ENCODE measurements at regions not wholly inside any gene's neighbourhood (a gene's known extent, or its start where the extent isn't known, plus 50 kb on each side); places are given as distances from the start of the nearest gene placed in this dataset.

DNA sequence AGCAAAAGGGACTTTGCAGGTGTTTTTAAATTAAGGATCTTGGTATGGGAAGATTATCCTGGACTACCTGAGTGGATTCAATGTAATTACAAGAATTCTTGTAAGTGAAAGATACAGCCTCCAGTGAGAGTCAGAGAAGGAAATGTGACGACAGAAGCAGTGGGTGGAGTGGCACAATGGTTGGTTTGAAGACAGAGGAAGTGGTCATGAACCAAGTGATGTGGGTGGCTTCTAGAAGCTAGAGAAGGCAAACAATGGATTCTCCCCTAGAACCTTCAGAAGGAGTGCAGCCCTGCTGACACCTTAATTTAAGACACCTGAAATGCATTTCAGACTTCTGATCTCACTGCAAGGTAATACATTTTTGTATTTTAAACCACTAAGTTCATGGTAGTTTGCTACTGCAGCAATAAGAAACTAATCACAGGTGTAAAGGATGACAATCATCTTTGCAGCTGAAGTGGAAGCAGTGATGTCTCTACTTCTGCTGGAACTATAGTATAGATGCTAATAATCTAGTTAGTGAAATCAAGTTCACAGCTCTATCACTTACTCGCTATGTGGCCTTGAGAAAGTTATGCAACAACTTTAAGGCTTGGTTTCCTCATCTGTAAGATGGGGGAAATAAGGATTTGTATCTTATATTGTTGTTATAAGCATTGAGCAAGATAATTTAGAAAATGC is 403.4 kb upstream of the SUCLG2 start:
- ATAC-seq (peak; percentile 94), DNase-seq (peak; percentile 47)

DNA sequence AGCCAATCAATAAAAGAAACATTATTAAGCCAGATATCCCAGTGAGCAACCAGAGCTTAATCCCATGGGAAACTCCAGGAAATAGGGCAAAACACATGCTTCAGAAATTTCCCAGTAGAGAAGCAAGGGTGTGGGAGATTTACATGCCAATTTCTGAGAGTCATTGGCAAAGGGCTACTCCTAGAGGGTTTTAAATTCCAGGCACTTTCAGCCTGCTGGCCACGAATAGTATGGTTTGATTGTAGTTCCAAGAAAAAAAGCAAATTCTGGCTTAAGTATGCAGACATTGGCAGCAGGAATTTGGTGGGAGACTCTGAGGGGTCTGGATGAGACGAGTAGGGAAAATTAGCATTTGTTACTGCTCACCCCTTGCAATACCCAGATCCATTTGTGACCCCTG is 402.1 kb upstream of the SUCLG2 start:
- DNase-seq (no peak), ATAC-seq (no peak)

GRCh38 chr3:68055215-68055614 is 400.8 kb upstream of the SUCLG2 start:
- ATAC-seq: no peak
- no peak for DNase-seq

GRCh38 chr3:68049776-68050175 is 395.4 kb upstream of the SUCLG2 start:
- ATAC-seq: no peak
- DNase-seq: no peak

DNA sequence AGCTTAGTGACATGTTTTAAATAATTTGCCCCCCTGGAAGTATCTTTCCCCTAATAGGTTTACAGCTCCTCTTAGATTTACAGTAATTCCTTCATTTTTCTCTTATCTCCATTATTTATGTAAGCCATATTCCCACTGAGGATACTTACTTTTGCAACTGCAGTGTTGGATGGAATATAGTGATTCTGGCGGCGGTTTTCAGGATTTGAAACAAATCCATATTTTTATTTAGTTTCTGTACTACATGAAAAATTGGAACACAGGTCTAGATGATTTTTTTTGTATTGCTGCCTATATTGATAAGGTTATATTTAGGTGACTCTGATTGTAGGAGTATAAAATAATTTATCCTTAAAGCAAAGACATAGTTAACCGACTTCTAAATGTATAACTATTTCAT is 391.6 kb upstream of the SUCLG2 start:
- DNase-seq (no peak), ATAC-seq (no peak)

DNA sequence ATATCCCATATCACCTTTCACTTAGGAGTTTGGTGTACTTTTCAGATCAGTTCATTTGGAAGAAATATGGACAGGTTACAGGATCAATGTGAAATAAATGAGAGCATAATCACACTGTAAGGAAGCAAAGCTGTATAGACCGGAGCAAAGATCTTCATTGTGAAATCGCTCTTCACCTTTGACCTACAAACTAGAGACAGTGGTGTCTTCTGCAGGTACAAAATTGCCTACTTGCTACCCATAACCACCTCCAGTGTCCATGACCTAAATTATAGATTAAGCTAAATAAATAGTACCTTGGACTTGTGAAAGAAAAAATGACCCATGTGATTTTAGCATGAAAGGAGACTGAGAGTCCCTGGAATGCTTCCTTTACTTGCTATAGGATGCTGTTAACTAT is 379.5 kb upstream of the SUCLG2 start:
- DNase-seq (no peak), ATAC-seq (no peak)

- no peak for ATAC-seq
- DNase-seq: no peak
Measured at GRCh38 chr3:68032209-68032608, 377.8 kb upstream of the SUCLG2 start.

GRCh38 chr3:68025189-68025588 is 370.8 kb upstream of the SUCLG2 start:
- ATAC-seq (peak; percentile 14), DNase-seq (no peak)

- DNase-seq (no peak), ATAC-seq (no peak)
Measured at GRCh38 chr3:68019876-68020275, 365.5 kb upstream of the SUCLG2 start.

- ATAC-seq (no peak), DNase-seq (no peak)
Measured at GRCh38 chr3:68018275-68018674, 363.9 kb upstream of the SUCLG2 start.

DNA sequence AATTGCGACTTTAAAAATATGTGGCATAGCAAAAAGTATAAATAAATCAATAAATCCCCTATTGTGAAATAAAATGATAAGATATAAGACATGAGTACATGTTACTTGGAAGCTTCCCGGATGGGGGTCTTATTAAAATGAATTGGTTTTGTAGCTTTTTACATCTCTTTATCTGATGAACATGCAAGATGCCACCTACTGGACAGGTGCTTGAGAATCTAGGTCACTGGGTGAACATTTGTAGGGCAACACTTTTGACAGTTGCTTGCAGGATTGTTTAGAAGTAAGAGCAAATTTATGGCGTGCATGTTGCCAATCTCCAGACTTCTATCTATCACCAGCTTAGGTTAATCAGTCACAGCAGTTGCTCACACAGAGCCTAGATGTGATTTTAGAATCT is 362.7 kb upstream of the SUCLG2 start:
- no peak for ATAC-seq
- no peak for DNase-seq

- DNase-seq (no peak), ATAC-seq (no peak)
Measured at GRCh38 chr3:68009900-68010299, 355.5 kb upstream of the SUCLG2 start.

GRCh38 chr3:68007621-68008226 is 353.3 kb upstream of the SUCLG2 start:
- DNase-seq (peak; percentile 26), ATAC-seq (peak; percentile 81)

GRCh38 chr3:68006646-68007045 is 352.2 kb upstream of the SUCLG2 start:
- no peak for ATAC-seq
- DNase-seq: no peak

- ATAC-seq (no peak), DNase-seq (no peak)
Measured at GRCh38 chr3:68004091-68004490, 349.7 kb upstream of the SUCLG2 start.

DNA sequence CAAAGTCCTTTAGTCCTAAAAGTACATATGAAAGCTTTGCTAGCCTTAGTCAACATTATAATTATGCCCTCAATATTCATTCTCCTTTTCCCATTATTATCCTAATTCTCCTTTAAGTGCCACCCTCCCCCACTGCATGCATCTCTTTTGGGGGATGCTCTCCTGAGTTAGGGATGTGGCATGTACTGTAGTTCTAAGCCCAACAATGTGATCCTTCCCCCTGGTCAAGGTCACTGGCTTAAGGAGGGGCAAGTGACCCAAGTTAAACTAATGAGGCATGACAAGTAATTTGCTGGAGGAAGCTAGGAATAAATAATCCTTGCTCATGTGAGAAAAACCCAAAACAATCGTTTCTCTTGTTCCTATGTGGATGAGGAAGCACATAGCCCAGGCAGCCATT is 343.9 kb upstream of the SUCLG2 start:
- ATAC-seq: no peak
- no peak for DNase-seq

GRCh38 chr3:67995206-67995605 is 340.8 kb upstream of the SUCLG2 start:
- ATAC-seq (no peak), DNase-seq (no peak)

DNA sequence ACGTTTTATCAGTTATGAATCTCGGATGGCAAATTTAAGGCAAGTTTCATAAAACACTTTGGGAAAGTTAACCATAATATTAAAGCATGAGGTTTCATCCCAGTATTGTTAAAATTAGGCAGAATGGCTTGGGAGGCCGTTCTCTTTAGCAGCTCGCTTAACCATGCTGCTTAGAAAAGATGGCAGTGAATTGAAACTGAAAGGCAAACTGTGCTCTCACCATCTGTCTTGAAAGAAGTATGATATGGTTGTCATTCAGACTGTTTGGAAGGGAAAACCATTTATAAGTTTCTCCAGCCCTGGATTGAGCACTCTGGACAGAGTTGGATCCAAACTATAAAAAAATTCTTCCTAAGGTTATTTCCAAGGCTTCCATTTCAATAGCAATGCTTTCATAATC is 332.3 kb upstream of the SUCLG2 start:
- ATAC-seq (no peak), DNase-seq (no peak)

DNA sequence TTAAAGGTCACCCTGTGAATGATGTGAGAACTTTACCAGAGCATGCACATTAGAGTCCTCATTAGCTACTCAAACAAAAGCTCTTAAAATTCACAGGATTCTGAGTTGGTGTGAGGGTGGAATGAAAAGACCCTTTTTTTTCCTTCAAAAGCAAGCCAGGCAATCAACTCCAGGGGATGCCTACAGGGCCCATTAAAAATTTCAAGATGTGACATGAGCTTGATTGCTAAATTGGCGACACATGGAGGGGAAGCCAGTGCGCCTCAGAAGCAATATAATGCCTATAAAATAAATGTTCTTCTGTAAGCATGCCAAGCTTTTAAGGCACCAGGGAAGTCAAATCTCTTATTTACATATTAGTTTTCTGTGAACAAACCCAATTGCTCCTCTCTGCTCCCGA is 328.8 kb upstream of the SUCLG2 start:
- DNase-seq: no peak
- ATAC-seq: no peak

DNA sequence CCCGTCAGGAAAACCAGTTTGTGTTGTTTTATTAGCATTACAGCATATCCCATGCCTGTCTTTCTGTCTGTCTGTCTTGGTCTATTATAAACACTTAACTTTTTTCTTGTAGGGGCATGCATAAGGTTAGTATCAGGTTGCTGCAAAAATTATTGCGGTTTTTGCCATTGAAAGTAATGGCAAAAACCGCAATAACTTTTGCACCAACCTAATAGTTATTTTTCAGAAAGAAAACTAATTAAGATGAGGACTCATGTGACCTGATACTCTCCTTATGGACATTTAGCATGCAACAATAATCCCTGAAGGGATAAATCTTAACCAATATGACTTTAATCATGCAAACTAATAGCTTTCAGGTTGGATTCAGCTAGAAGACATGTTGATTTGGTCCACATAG is 326.7 kb upstream of the SUCLG2 start:
- ATAC-seq: no peak
- DNase-seq: no peak

GRCh38 chr3:67979342-67979741 is 324.9 kb upstream of the SUCLG2 start:
- ATAC-seq (no peak), DNase-seq (no peak)

DNA sequence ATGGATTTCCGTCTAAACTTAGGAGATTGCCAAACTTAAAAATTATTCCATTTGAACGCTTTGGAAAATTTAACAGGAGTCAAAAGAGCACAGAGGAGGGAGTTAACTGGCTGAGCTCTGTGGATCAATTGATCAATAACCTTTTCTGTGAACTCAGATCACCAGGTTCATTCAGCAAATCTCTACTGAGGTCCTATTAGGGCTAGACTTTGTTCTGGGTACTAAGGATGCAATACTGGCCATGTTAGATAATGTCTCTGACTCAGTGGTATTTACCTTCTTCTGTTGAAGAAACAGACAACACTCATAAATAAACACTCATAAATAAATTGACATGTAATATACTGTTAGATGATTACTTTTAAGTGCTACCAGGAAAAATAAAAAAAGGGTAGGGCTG is 323.4 kb upstream of the SUCLG2 start:
- DNase-seq: no peak
- ATAC-seq: no peak

DNA sequence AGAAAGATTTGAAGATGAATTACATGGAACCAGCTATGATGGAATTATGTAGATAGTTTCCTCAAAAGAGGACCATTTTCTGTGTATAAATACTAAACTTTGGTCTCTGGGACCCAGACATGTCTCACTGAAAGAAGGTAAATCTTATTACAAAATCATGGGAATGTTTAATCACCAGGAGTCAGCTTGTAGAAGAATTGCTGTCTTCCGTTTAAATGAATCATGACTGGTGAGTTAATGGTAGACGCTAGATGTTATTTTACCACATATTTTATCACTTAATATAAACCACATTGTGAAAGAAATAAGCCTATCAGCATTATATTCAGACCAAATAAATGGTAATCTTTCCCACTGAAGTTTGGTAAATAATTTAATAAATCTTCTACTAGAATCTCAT is 322.3 kb upstream of the SUCLG2 start:
- no peak for ATAC-seq
- no peak for DNase-seq

DNA sequence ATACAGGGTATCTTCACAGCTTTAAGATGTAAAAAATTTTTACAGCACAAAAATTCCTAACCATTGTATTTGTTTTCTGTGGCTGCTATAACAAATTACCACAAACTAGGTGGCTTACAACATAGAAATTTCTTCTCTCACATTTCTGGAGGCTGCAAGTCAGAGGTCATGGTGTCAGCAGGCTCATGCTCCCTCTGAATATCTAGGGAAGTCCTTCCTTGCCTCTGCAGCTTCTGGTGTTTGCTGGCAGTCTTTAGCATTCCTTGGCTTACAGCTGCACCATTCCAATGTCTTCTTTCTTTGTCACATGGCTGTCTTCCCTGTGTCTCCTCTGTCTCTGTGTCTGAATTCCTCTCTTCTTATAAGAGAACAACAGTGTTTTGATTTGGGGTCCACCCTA is 310.2 kb upstream of the SUCLG2 start:
- no peak for DNase-seq
- no peak for ATAC-seq
